ENCODE measurements at regions not wholly inside any gene's neighbourhood (a gene's known extent, or its start where the extent isn't known, plus 50 kb on each side); places are given as distances from the start of the nearest gene placed in this dataset.

GRCh38 chr7:73976761-73977618 is 51.0 kb upstream of the ELN start:
- TF ChIP-seq CTCF (IDR thresholded peaks at IDR 0.05) (no peak), POLR2A (IDR thresholded peaks at IDR 0.05) (no peak)

Measured in vagina (tissue), 2 donors.